ENCODE measurements at regions not wholly inside any gene's neighbourhood (a gene's known extent, or its start where the extent isn't known, plus 50 kb on each side); places are given as distances from the start of the nearest gene placed in this dataset.

DNA sequence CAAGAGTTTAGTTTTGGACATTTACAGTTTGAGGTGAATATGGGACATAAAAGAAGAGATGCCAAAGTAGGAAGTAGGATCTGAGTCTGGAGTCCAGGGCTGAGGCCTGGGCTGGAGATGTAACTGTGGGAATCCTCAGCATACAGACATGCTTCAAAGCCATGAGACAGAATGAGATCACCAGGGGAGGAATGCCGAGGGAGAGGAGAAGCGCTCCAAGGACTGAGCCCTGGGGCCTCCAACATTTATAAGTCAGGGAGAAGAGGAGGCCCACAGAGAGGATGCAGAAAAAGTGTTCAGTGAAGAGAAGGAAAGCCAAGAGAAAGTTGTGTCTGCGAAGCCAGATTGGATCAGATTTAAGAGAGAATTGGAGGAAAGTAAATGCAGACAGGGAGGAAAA is 277.5 kb upstream of the MYOCD start:
- DNase-seq: no peak

DNA sequence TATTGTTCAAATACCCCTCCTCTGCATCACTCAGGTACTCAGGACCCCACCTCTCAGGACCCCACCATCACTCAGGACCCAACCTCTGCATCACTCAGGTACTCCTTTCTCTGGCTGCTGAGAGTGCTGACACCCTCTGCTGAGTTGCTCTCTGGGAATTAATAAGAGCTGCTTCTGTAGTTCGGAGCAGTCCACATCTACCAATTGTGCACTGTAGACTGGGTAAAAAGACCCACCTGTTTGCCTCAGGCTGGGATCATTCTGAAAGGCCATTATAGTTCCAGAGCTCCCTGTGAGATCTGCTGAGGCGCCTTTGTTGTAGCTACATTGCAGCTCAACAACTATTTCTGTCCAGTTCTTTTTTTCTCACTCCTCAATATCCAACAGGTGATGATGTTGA is 276.3 kb upstream of the MYOCD start:
- no peak for DNase-seq

DNA sequence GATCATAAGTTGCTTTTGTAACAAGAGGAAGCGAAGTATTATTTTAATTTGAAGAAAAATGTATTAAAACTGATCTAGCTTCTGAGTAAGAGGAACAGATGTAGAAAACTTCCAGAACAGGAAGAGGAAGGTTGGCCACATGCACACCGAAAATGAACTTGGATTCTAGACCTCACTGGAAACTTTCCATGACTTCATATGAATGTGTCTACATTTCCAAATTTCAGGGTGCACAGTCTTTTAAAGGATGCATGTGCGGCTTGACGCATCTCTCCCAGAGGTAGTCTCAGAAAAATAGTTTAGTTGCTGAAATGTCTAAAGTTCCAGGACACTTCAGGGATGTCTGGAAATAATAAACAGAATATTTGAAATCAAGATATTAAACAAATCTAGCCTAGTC is 275.1 kb upstream of the MYOCD start:
- no peak for DNase-seq

DNA sequence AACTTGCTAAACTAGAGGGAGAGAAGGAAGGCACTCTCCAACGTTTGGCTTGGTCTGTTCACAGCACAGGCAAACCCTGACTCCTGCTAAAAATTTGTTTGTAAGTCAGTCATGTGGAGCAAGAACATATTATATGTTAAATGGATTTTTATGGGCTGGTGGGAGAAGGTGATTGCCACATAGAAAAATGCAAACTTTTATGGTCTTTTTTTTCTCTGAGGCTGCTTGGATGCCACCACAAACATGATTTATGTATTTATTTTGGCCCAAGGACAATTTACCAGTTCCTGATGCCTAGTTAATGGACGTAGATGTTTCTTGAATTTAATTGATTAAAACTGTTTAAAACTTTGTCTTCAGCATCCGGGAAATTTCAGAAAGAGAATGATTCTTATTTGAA is 274.2 kb upstream of the MYOCD start:
- no peak for DNase-seq

- no peak for DNase-seq
Observed at GRCh38 chr17:12395733-12396354, 269.8 kb upstream of the MYOCD start.

GRCh38 chr17:12398441-12399051 is 267.1 kb upstream of the MYOCD start:
- DNase-seq: no peak

- no peak for DNase-seq
Observed at GRCh38 chr17:12402963-12403622, 262.6 kb upstream of the MYOCD start.

GRCh38 chr17:12403881-12404398 is 261.8 kb upstream of the MYOCD start:
- DNase-seq: no peak

- DNase-seq: no peak
Observed at GRCh38 chr17:12406623-12407215, 259.0 kb upstream of the MYOCD start.

- no peak for DNase-seq
Observed at GRCh38 chr17:12407495-12408252, 258.0 kb upstream of the MYOCD start.

DNA sequence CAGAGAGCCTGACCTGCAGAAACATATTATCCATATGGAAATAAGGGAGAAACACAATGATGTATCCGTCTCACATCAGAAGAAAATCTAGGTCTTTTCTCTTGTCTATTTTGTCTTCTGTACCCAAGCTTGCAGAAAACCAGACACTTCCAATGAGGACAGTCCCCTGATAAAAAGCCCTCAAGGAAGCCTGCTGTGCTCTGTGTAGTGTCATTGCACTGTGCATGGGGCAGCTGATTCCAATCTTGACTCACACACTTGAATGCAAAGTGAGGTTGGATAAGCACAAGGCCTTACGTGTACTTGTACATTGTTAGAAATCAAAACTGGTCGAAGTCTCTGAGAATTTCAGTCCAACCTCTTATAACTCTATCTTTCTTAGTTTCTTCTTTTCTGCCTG is 256.6 kb upstream of the MYOCD start:
- no peak for DNase-seq

DNA sequence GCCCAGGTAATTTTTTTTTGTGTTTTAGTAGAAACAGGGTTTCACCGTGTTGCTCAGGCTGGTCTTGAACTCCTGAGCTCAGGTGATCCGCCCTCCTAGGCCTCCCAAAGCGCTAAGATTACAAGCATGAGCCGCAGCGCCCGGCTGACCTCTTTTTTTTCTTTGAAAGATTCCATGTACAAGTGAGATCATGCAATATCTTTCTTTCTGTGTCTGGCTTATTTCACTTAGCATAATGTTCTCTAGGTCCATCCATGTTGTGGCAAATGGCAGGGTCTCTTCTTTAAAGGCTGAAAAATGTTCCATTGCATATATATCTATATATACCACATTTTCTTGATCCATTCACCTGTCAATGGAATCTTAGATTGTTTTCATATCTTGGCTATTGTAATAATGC is 255.0 kb upstream of the MYOCD start:
- DNase-seq: no peak

GRCh38 chr17:12415031-12415430 is 250.7 kb upstream of the MYOCD start:
- no peak for DNase-seq

DNA sequence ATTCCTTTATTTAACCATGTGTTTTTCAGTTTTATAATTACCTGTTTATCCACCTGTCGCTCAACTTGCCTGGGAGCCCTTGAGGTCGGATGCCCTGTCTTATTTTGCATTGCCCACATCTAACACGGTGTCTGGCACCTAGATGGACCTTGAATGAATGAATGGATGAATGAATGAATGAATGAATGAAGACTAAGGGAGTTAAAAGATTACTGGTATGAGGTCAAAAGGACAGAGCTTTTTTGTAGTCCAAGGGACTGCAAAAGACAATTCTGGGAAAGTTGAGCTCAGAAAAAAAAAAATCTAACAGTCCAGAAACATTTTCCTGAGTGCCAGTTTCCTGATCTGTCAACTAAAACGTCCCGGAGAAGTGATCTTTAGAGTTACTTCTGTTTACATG is 244.6 kb upstream of the MYOCD start:
- DNase-seq: no peak

- no peak for DNase-seq
Observed at GRCh38 chr17:12421646-12422306, 243.9 kb upstream of the MYOCD start.

DNA sequence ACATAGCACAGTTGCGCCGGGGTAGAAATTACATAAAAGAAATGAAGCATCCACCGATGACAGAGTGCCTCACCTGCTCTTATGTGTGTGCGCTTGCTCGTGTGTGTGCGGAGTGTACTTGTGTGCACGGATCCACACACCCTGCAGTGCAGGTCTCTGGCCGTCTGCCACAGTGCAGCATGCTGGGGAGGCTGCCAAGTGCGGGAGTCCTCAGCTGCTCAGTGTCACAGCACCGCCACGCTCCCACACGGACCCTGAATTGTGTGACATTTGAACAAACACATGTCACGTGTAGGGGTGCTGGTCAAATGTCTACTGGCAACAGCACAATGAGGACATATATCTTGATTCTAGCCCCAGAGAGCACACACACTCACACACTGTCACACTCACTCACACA is 243.0 kb upstream of the MYOCD start:
- DNase-seq: no peak

- no peak for DNase-seq
Observed at GRCh38 chr17:12423337-12423736, 242.4 kb upstream of the MYOCD start.

DNA sequence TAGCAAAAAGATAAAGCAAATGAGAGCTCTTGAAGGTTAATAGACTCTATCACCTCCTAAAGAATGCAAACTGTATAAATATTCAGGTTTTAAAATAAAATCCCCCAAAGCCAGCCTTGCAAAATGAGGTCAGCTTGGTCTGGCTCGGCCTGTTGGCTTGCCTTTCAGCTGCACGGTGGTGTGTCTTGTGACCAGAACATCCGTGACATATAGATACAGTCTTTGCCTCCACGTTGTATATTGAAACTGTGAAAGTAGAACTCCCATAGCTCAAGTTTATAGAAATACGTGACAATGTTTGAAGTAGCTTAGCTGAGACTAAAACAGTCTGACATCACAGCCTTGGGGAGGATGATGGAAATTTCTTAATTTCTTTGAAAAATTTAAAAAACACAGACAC is 236.6 kb upstream of the MYOCD start:
- no peak for DNase-seq

DNA sequence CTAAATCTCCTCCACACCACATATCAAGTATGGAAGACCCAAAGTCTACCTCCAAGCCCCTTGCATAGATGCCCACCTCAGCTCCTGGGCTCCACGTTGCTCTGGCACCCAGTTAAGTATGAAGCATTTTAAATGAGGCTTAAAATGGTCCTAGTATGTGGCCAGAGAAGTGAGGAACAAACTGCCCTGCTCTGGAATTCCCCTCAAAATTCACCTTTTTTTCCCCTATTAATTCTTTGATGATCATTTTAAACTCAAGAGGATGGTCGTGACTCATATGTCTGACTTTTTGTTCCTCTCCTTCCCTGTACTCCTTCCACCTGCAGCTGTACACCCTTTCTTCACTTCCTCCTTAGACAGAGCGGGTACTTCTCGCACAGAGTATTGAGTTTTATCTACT is 234.5 kb upstream of the MYOCD start:
- DNase-seq: no peak

- DNase-seq: no peak
Observed at GRCh38 chr17:12438212-12438611, 227.5 kb upstream of the MYOCD start.

GRCh38 chr17:12438813-12439586 is 226.7 kb upstream of the MYOCD start:
- DNase-seq: no peak

GRCh38 chr17:12445331-12445730 is 220.4 kb upstream of the MYOCD start:
- no peak for DNase-seq
